HTR-8/SVneo (cell line): ENCODE measurements at regions not wholly inside any gene's neighbourhood (a gene's known extent, or its start where the extent isn't known, plus 50 kb on each side); places are given as distances from the start of the nearest gene placed in this dataset.

Experiments used
- DNase-seq: peaks from one replicate; pipeline ENCODE4 v3.0.0; 2011; ENCODE audit warnings: low spot score, mixed read lengths; ENCODE audit not compliant: insufficient read length
- FAIRE-seq: peaks from 2 replicates; lab custom pipeline; 2011; peaks lifted over from hg19 to GRCh38; lab: Jason Lieb, UNC

GRCh38 chr13:73943137-73943964 lies 190.9 kb downstream of the KLF12 start:
- DNase-seq (no peak), FAIRE-seq (no peak)

DNA sequence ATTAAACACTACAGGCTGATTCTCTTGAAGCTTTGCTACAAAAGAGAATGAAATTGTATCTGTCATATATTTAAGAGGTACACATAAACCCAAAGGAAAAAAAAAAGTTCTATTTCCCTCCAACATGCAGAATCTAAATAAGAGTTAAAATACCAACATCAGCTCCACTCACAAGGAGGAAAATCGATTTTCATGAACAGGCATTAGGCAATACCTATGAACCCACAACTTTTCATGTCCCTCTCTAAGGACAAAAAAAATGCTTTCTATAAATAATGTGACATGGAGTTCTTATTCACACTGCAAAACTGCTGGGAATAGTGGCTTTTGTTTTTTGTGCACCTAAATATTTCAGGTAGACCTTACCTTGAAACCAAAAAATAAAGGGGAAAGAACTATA lies 192.5 kb downstream of the KLF12 start:
- FAIRE-seq: no peak
- DNase-seq: no peak

GRCh38 chr13:73940098-73940497 lies 194.1 kb downstream of the KLF12 start:
- FAIRE-seq: no peak
- DNase-seq: no peak

DNA sequence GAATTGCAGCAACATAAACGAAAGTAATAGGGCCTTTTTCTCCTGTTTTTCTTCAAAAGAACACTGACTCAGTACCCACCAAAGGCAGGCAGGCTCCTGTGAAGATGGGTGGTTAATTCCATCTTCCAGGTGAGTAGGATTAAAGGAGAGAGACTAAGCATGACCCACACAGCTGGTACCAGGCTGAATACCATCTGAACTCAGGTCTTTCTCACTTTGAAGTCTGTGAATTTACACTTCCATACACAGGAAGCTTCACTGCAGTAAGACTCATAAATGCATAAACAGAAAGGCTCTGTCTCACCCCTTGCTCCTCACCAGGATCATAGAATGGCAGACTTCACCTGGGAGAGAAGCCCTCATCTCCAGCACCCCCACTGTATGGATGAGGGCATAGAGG lies 194.6 kb downstream of the KLF12 start:
- no peak for FAIRE-seq
- no peak for DNase-seq

DNA sequence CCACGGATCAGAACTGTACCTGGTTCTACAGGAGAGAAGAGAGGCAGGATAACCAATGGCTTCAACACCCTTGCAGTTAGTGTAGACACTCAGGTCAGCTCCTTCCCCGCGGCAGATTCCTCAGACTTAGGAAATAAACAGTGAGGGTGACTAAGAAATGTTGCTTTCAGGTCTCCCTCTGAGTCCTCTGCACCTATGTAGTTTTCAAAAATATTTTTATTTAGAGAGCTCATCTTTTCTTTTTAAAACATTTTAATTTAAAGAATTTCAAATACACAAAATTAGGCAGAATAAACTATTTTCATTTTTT lies 195.2 kb downstream of the KLF12 start:
- DNase-seq: no peak
- FAIRE-seq: no peak

- FAIRE-seq (no peak), DNase-seq (peak; percentile 40)
Observed at GRCh38 chr13:73938372-73939070, 195.7 kb downstream of the KLF12 start.

- DNase-seq: no peak
- FAIRE-seq: no peak
Observed at GRCh38 chr13:73937441-73937840, 196.8 kb downstream of the KLF12 start.

DNA sequence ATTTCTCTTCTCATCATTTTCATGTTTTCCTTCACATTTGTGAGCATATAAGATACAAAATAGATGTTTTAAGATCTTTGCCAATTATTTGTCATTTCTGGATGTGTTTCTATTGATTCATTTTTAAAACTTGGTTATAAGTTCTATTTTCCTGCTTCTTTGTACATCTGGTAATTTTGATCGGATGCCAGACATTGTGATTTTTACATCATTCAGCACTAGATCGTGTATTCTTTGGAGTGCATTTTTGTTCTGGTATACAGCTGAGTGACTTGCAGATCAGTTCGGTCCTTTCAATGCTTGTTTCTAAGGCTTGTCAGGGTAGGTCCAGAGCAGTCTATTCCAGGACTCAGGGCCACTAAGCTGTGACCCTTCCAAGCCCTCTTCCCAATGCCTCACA lies 198.2 kb downstream of the KLF12 start:
- FAIRE-seq (no peak), DNase-seq (no peak)

DNA sequence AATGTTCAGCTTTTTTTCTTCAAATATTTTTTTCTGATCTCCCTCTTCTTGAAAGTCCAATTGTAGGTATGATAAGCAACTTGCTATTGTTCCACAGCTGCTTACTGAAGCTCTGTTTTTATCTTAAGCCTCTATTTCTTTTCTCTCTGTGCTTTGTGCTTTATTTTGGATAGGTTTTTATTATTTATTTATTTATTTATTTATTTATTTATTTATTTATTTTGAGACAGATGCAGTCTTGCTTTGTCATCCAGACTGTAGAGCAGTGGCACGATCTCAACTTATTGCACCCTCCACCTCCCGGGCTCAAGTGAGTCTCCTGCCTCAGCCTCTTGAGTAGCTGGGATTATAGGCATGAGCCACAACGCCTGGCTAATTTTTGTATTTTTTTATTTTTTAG lies 199.4 kb downstream of the KLF12 start:
- no peak for DNase-seq
- FAIRE-seq: no peak

DNA sequence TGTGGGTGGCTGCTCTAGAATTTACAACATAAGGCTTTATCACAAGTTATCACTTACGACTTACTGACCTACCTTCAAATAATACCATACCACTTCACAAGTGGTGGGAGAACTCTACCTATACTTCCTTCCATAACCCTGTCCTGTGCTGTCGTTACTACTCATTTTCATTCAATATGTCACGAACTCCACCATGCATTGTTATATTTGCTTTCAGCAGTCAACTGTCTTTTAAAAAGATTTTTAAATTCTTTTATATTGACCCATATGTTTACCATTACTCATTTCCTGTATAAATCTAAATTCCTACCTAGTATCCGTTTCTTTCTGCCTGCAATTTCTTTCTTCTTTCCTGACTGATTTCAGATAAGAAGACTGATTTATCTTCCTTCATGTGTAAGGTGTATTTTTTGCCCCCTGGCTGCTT lies 200.0 kb downstream of the KLF12 start:
- no peak for DNase-seq
- FAIRE-seq: no peak

GRCh38 chr13:73933795-73934194 lies 200.4 kb downstream of the KLF12 start:
- DNase-seq (no peak), FAIRE-seq (no peak)

DNA sequence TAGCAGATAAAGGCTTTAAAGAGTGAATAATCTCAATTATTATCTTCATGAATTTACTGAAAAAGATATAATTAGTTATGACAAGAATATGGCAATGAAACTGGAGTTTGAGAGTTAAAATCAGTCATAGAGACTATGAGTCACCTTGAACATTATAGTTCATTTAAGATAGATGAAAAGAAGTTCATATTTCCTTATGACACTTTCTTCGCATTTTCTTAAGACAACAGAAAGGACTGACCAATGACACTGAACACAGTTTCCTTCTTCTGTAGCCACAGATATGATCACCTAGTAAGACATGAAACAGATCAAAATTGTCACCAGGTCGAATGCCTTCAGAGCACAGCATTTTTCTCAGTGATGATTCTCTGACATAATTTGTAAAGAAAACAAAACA lies 202.1 kb downstream of the KLF12 start:
- no peak for FAIRE-seq
- DNase-seq: no peak

DNA sequence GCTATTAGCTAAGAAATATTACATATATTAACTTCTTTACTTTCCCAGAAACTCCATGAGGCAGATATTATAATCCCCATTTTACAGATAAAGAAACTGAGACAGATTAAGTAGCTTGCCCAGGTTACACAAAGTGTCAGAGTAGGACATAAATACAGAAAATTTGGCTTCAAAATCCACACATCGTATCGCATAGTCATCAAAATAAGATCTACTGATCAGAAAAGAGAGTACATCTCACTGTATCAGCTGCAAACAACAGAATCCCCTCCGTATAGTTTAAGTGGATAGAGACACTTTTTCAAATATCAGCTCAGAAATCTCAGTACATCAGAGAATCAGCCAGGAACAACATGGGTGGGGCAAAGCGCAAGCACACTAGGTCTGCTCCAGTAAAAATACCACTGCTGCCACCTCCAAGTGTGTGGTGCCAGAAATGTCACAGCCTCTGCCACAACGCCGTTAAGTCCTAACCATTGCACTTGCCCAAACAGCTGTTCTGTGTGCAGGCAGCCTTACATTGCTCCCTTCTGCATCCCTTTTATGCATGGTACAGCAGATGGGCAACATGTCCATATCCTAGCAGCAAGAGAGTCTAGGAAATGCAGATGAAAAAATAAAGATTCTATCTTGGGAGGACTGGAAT lies 204.8 kb downstream of the KLF12 start:
- no peak for FAIRE-seq
- no peak for DNase-seq

- FAIRE-seq (no peak), DNase-seq (no peak)
Observed at GRCh38 chr13:73924607-73925006, 209.6 kb downstream of the KLF12 start.

DNA sequence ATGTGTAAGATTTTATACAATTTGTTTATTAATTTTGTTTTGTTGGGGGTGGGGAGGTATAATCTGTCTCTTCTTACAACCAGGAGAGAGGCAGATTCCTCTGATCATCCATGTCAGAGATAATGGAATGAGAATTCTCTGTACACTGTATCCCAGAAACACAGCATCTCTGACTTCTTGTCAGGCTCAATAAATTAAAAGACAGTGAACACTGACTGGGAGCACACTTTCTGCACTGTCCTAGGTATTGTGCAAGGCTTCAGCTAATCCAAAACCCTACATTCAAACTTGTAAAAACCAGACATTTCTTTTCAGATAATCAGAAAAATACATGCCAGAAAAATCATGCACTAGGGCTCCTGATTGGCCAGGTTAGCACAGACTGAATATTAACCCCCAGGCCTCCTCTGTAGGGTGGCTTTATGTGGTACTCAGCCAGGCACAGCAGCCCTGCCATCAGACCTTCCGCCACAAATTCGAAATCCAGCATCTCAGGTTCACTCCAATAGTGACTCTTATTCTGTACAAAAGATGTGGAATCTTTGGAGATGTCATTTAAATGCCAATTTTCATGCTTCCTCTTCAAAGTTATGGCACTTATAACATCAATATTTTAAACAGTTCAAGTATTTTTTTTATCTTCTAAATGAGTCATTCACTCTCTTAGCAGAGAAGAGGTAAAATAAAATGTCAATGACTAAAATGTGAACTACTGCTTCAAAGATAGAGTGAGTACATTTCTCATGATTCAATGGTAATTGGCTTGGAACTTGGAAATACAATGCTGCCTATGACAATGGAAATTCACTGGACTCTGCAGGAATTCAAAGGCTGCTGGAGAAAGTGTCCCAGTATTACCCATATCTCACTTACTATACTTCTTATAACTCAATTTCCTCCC lies 211.5 kb downstream of the KLF12 start:
- FAIRE-seq (no peak), DNase-seq (no peak)

DNA sequence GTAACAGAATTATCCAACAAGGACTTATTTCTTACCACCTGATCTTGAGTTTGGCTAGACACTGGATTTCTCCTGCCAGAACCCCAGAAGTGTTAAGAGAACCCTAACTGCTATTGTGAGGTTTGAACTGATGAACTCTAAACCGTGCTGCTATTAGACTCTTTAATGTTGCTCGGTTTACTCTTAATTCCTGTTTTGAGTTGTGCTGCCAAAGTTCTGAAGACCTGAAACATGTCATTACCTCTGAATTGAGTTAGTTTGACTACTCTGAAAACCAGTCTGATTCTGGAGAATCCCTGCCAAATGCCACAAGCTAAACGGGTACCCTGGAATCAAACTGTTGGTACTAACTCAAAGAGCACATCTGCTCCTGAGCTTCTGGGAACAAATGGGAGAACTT lies 215.5 kb downstream of the KLF12 start:
- DNase-seq: no peak
- FAIRE-seq: no peak

- FAIRE-seq (no peak), DNase-seq (no peak)
Observed at GRCh38 chr13:73913751-73914518, 220.3 kb downstream of the KLF12 start.

DNA sequence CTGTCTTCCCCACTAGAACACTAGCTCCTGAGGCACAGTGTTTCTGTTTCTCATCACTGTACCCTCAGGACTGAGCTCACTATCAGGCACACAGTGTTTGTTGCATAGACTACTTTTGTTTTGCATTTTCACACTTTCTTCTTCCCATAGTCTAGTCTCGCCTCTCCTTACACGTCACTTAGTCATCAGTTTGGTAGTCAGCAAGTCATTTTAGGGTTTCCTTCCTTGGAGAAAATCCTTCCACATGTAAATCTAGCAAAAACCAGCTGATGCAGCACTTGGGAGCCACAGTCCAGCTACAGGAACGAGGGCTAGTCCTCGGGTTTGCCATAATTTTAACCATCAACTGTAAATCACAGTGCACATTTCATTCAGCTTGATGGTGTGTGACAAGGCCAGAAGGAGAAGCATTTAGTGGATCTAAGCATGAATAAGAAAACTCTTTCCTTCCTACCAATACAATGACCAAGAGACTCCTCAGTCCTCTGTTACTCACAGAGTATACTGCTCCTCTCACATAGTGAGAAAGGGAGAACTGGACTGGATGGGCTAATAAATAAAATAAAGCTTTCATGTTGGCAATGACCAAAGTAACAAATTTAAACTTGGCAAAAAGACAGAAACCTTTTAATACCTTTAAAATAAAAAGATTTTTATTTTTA lies 221.0 kb downstream of the KLF12 start:
- FAIRE-seq (no peak), DNase-seq (no peak)

GRCh38 chr13:73911361-73911760 lies 222.8 kb downstream of the KLF12 start:
- FAIRE-seq: no peak
- no peak for DNase-seq
